Liver (tissue), 8 donors: ENCODE measurements at regions not wholly inside any gene's neighbourhood (a gene's known extent, or its start where the extent isn't known, plus 50 kb on each side); places are given as distances from the start of the nearest gene placed in this dataset.

Experiments used
- DNase-seq: peaks from one replicate; pipeline ENCODE4 v3.0.0-alpha.2; 2017; ENCODE audit warnings: low spot score
- H3K27ac ChIP-seq, 2 donors: one replicate each; pipeline ENCODE4 v1.7.0; 2013; ENCODE audit warnings: inconsistent platforms in 2 of 2, low read length in 2 of 2, control low read depth in 1 of 2, low read depth in 1 of 2, mild to moderate bottlenecking in 1 of 2
- H3K27me3 ChIP-seq, 4 donors: one replicate each; pipeline versions ENCODE4 v1.6.1 to v1.7.0; 2013; ENCODE audit warnings: low read length in 3 of 4, inconsistent platforms in 1 of 4, mild to moderate bottlenecking in 1 of 4, moderate library complexity in 1 of 4; ENCODE audit not compliant: control insufficient read depth in 4 of 4, insufficient read depth in 4 of 4
- H3K36me3 ChIP-seq, 4 donors: one replicate each; pipeline versions ENCODE4 v1.6.1 to v1.7.0; 2013; ENCODE audit warnings: low read length in 3 of 4, mild to moderate bottlenecking in 3 of 4, low read depth in 1 of 4, moderate library complexity in 1 of 4; ENCODE audit not compliant: control insufficient read depth in 4 of 4, insufficient read depth in 3 of 4
- H3K4me1 ChIP-seq, 4 donors: one replicate each; pipeline versions ENCODE4 v1.6.1 to v1.7.0; 2013; ENCODE audit warnings: low read length in 3 of 4, mild to moderate bottlenecking in 3 of 4, moderate library complexity in 1 of 4; ENCODE audit not compliant: control insufficient read depth in 4 of 4, insufficient read depth in 4 of 4
- H3K4me3 ChIP-seq, 3 donors: one replicate each; pipeline versions ENCODE4 v1.6.1 to v1.7.0; 2013; ENCODE audit warnings: low read length in 3 of 3, control low read depth in 1 of 3, low read depth in 1 of 3, mild to moderate bottlenecking in 1 of 3
- H3K9ac ChIP-seq, 2 donors: one replicate each; pipeline ENCODE4 v1.7.0; 2013; ENCODE audit warnings: low read length in 2 of 2, mild to moderate bottlenecking in 2 of 2, moderate library complexity in 2 of 2, control low read depth in 1 of 2, low read depth in 1 of 2
- H3K9me3 ChIP-seq, 4 donors: one replicate each; pipeline versions ENCODE4 v1.6.1 to v1.7.0; 2013; ENCODE audit warnings: low read length in 3 of 4; ENCODE audit not compliant: control insufficient read depth in 4 of 4
- ATF3 ChIP-seq: IDR thresholded peaks from 2 replicates; pipeline ENCODE4 v1.6.1; 2016; ENCODE audit warnings: antibody characterized with exemption
- CTCF ChIP-seq: fragments of 150-350 bp; IDR thresholded peaks from 2 replicates; pipeline ENCODE4 v1.5.1; 2017; ENCODE audit warnings: improper control_type of control experiment, low read depth, low read length; ENCODE audit not compliant: missing input control
- EGR1 ChIP-seq, 2 donors: IDR thresholded peaks; 2 replicates each; pipeline ENCODE4 v1.6.1; 2016 to 2018; ENCODE audit warnings: antibody characterized with exemption in 2 of 2, low read depth in 2 of 2
- FOXA1 ChIP-seq: IDR thresholded peaks from 2 replicates; pipeline ENCODE4 v1.6.1; 2016; ENCODE audit warnings: antibody characterized with exemption
- FOXA2 ChIP-seq: IDR thresholded peaks from 2 replicates; pipeline ENCODE4 v1.6.1; 2016; ENCODE audit warnings: antibody characterized with exemption
- GABPA ChIP-seq, 2 donors: IDR thresholded peaks in 1 of 2; conservative IDR thresholded peaks in 1 of 2; 2 replicates each; pipeline ENCODE4 v1.6.1; 2016; ENCODE audit warnings: antibody characterized with exemption in 2 of 2, mild to moderate bottlenecking in 1 of 2, moderate library complexity in 1 of 2
- HNF4G ChIP-seq: IDR thresholded peaks from 2 replicates; pipeline ENCODE4 v1.6.1; 2016; ENCODE audit warnings: antibody characterized with exemption
- JUND ChIP-seq, 2 donors: IDR thresholded peaks; 2 replicates each; pipeline ENCODE4 v1.6.1; 2016; ENCODE audit warnings: antibody characterized with exemption in 2 of 2
- MAX ChIP-seq: IDR thresholded peaks from 2 replicates; pipeline ENCODE4 v1.6.1; 2016; ENCODE audit warnings: antibody characterized with exemption
- NR2F2 ChIP-seq: IDR thresholded peaks from 2 replicates; pipeline ENCODE4 v1.6.1; 2016; ENCODE audit warnings: antibody characterized with exemption
- RAD21 ChIP-seq, 2 donors: IDR thresholded peaks; 2 replicates each; pipeline ENCODE4 v1.6.1; 2016; ENCODE audit warnings: antibody characterized with exemption in 2 of 2, mild to moderate bottlenecking in 2 of 2
- REST ChIP-seq: IDR thresholded peaks from 2 replicates; pipeline ENCODE4 v1.6.1; 2016; ENCODE audit warnings: antibody characterized with exemption, mild to moderate bottlenecking
- RXRA ChIP-seq, 2 donors: IDR thresholded peaks; 2 replicates each; pipeline ENCODE4 v1.6.1; 2017 to 2018; ENCODE audit warnings: antibody characterized with exemption in 2 of 2, mild to moderate bottlenecking in 1 of 2
- SP1 ChIP-seq: IDR thresholded peaks from 2 replicates; pipeline ENCODE4 v1.6.1; 2018; ENCODE audit warnings: antibody characterized with exemption, mild to moderate bottlenecking
- TAF1 ChIP-seq: conservative IDR thresholded peaks from 2 replicates; pipeline ENCODE4 v1.6.1; 2016; ENCODE audit warnings: antibody characterized with exemption, mild to moderate bottlenecking
- YY1 ChIP-seq: IDR thresholded peaks from 2 replicates; pipeline ENCODE4 v1.6.1; 2016; ENCODE audit warnings: antibody characterized with exemption, mild to moderate bottlenecking
- ZBTB33 ChIP-seq: IDR thresholded peaks from 2 replicates; pipeline ENCODE4 v1.6.1; 2016; ENCODE audit warnings: antibody characterized with exemption
- WGBS: extraction: QIAGEN DNeasy Blood & Tissue Kit; methylation state at CpG from one replicate; pipeline ENCODE4 v1.1.7; 2013; 5-methylcytosine and 5-hydroxymethylcytosine counted together
- donor health status: healthy.
- donor health status: healthy.
- donor health status: healthy.
- donor health status: healthy.
- donor health status: healthy.

GRCh38 chr2:221060376-221060775, 511.7 kb downstream of the EPHA4 start:
- DNase-seq = no peak
- H3K36me3 ChIP-seq = no peaks in the 10 kb centered on the region
- TF ChIP-seq JUND (IDR thresholded peaks at IDR 0.05) (no peak), CTCF (no peak), FOXA1 (no peak), ZBTB33 (no peak), HNF4G (no peak), NR2F2 (no peak), EGR1 (IDR thresholded peaks at IDR 0.05; ENCODE audit: low read depth in 2 of 2) (no peak), RAD21 (IDR thresholded peaks at IDR 0.05) (no peak), ATF3 (no peak), RXRA (IDR thresholded peaks at IDR 0.05) (no peak), YY1 (no peak), REST (no peak)
- no peak overlapping the region for H3K4me3 ChIP-seq
- H3K27me3 ChIP-seq = no peaks in the 10 kb centered on the region
- no peak overlapping the region for H3K27ac ChIP-seq
- no peaks in the 10 kb centered on the region for H3K4me1 ChIP-seq
- no peaks in the 10 kb centered on the region for H3K9me3 ChIP-seq
- H3K9ac ChIP-seq = no peak overlapping the region

- H3K9me3 ChIP-seq = no peaks in the 10 kb centered on the region
- no peak overlapping the region for H3K4me3 ChIP-seq
- H3K27me3 ChIP-seq = no peaks in the 10 kb centered on the region
- DNase-seq = no peak
- no peak overlapping the region for H3K27ac ChIP-seq
- H3K9ac ChIP-seq = no peak overlapping the region
- no peaks in the 10 kb centered on the region for H3K36me3 ChIP-seq
- WGBS = 85% methylated on average over 3 of the region's 3 CpGs
- H3K4me1 ChIP-seq = no peaks in the 10 kb centered on the region
- TF ChIP-seq ATF3 (no peak), SP1 (no peak), FOXA2 (no peak), EGR1 (IDR thresholded peaks at IDR 0.05; ENCODE audit: low read depth in 2 of 2) (no peak), HNF4G (no peak), JUND (IDR thresholded peaks at IDR 0.05) (no peak), REST (no peak), CTCF (no peak), TAF1 (no peak), MAX (no peak), GABPA (IDR thresholded peaks at IDR 0.05 in 1 of 2, conservative IDR thresholded peaks at IDR 0.05 in 1 of 2) (no peak), NR2F2 (no peak)
Measured at GRCh38 chr2:221063568-221063967, 508.5 kb downstream of the EPHA4 start.
